IMR-90 (cell line): ENCODE measurements at regions not wholly inside any gene's neighbourhood (a gene's known extent, or its start where the extent isn't known, plus 50 kb on each side); places are given as distances from the start of the nearest gene placed in this dataset.

Experiments used
- ATAC-seq: fragments of 200-7000 bp; cut with Tn5 transposase; 2 replicates; pipeline ENCODE4 v1.9.1; 2020; ENCODE audit warnings: low read depth, mild to moderate bottlenecking, moderate library complexity
- BruUV-seq: library from RNA; stranded (reverse); fragments of 400-500 nt; replicated peaks from 2 replicates; lab custom pipeline; 2021; lab: Mats Ljungman, UMichigan
- CTCF ChIA-PET: fragments of 300-600 bp; formaldehyde crosslinking; extraction: SDS; loops from one replicate; lab custom pipeline; 2021; ENCODE audit warnings: antibody characterized with exemption; lab: Yijun Ruan, JAX
- POLR2A ChIA-PET: fragments of 300-600 bp; sonication (Branson Sonifier 250); formaldehyde crosslinking; loops from one replicate; lab custom pipeline; 2022; ENCODE audit warnings: antibody characterized with exemption; ENCODE audit not compliant: unreplicated experiment; lab: Charles Lee
- DNase-seq: peaks from one replicate; pipeline ENCODE4 v3.0.0; 2013
- H2AFZ ChIP-seq: replicated peaks from 2 replicates; pipeline ENCODE3; 2013; ENCODE audit warnings: low read length, mild to moderate bottlenecking; ENCODE audit not compliant: poor library complexity
- H2AK5ac ChIP-seq: 2 replicates; pipeline ENCODE4 v1.6.1; 2013; ENCODE audit warnings: low read depth, low read length, inconsistent platforms
- H2AK9ac ChIP-seq: replicated peaks from 2 replicates; pipeline ENCODE3; 2013; ENCODE audit warnings: mild to moderate bottlenecking, low read depth, low read length, moderate library complexity; ENCODE audit not compliant: poor library complexity
- H2BK120ac ChIP-seq: 2 replicates; pipeline ENCODE4 v1.6.1; 2013; ENCODE audit warnings: low read depth, low read length, inconsistent platforms
- H2BK15ac ChIP-seq: 3 replicates; pipeline ENCODE4 v1.6.1; 2013; ENCODE audit warnings: low read depth, low read length, inconsistent platforms
- H2BK20ac ChIP-seq: 2 replicates; pipeline ENCODE4 v1.6.1; 2013; ENCODE audit warnings: low read depth, mild to moderate bottlenecking, inconsistent platforms, low read length, moderate library complexity
- H2BK5ac ChIP-seq: 2 replicates; pipeline ENCODE4 v1.6.1; 2013; ENCODE audit warnings: mild to moderate bottlenecking, low read depth, low read length, inconsistent platforms; ENCODE audit not compliant: poor library complexity, severe bottlenecking
- H3K14ac ChIP-seq: replicated peaks from 2 replicates; pipeline ENCODE4 v1.6.1; 2013; ENCODE audit warnings: low read depth, low read length, inconsistent platforms
- H3K18ac ChIP-seq: 2 replicates; pipeline ENCODE4 v1.6.1; 2013; ENCODE audit warnings: low read depth, low read length, control low read depth
- H3K23ac ChIP-seq: 2 replicates; pipeline ENCODE4 v1.6.1; 2013; ENCODE audit warnings: low read depth, low read length, inconsistent platforms
- H3K27ac ChIP-seq: 2 replicates; pipeline ENCODE4 v1.5.1; 2013; ENCODE audit warnings: mild to moderate bottlenecking, control low read depth, low read length; ENCODE audit not compliant: insufficient read depth
- H3K27me3 ChIP-seq: 2 replicates; pipeline ENCODE4 v1.6.1; 2013; ENCODE audit warnings: low read length; ENCODE audit not compliant: control insufficient read depth, insufficient read depth
- H3K36me3 ChIP-seq: 2 replicates; pipeline ENCODE4 v1.6.1; 2013; ENCODE audit warnings: low read length, mixed read lengths; ENCODE audit not compliant: control insufficient read depth, insufficient read depth
- H3K4ac ChIP-seq: 2 replicates; pipeline ENCODE4 v1.6.1; 2013; ENCODE audit warnings: low read depth, low read length, inconsistent platforms
- H3K4me1 ChIP-seq: 2 replicates; pipeline ENCODE4 v1.6.1; 2013; ENCODE audit warnings: low read length, mixed read lengths; ENCODE audit not compliant: control insufficient read depth, insufficient read depth
- H3K4me2 ChIP-seq: 2 replicates; pipeline ENCODE4 v1.6.1; 2013; ENCODE audit warnings: low read depth, mild to moderate bottlenecking, control low read depth, low read length, moderate library complexity
- H3K4me3 ChIP-seq: 2 replicates; pipeline ENCODE4 v1.5.1; 2013; ENCODE audit warnings: low read depth, mild to moderate bottlenecking, control low read depth, low read length, moderate library complexity; ENCODE audit not compliant: insufficient read depth
- H3K56ac ChIP-seq: 2 replicates; pipeline ENCODE4 v1.6.1; 2013; ENCODE audit warnings: low read length, inconsistent platforms; ENCODE audit not compliant: insufficient read depth; ENCODE audit errors: extremely low read depth
- H3K79me1 ChIP-seq, 2 experiments: 2 replicates each; pipeline ENCODE4 v1.6.1; 2013; ENCODE audit warnings: low read length in 2 of 2, inconsistent platforms in 1 of 2, low read depth in 1 of 2
- H3K9ac ChIP-seq: 2 replicates; pipeline ENCODE4 v1.6.1; 2013; ENCODE audit warnings: low read depth, low read length, control low read depth
- H3K9me1 ChIP-seq: 2 replicates; pipeline ENCODE4 v1.6.1; 2013; ENCODE audit warnings: low read length, inconsistent platforms; ENCODE audit not compliant: insufficient read depth
- H3K9me3 ChIP-seq: 2 replicates; pipeline ENCODE4 v1.6.1; 2013; ENCODE audit warnings: low read length; ENCODE audit not compliant: control insufficient read depth, insufficient read depth
- H4K20me1 ChIP-seq: 2 replicates; pipeline ENCODE4 v1.6.1; 2013; ENCODE audit warnings: low read length, inconsistent platforms; ENCODE audit not compliant: insufficient read depth
- H4K5ac ChIP-seq: 2 replicates; pipeline ENCODE4 v1.6.1; 2013; ENCODE audit warnings: mild to moderate bottlenecking, low read depth, low read length, control low read depth
- H4K8ac ChIP-seq, 2 experiments: 2 replicates each; pipeline ENCODE4 v1.6.1; 2013; ENCODE audit warnings: low read depth in 2 of 2, low read length in 2 of 2, control low read depth in 1 of 2, inconsistent platforms in 1 of 2
- H4K91ac ChIP-seq: 2 replicates; pipeline ENCODE4 v1.6.1; 2013; ENCODE audit warnings: low read depth, low read length, inconsistent platforms; ENCODE audit not compliant: insufficient read depth
- BHLHE40 ChIP-seq: fragments of 150-350 bp; IDR thresholded peaks from 2 replicates; pipeline ENCODE4 v1.6.1; 2016; ENCODE audit warnings: mild to moderate bottlenecking, low read depth, low read length
- CEBPB ChIP-seq: IDR thresholded peaks from 2 replicates; pipeline ENCODE4 v1.6.1; 2012; ENCODE audit warnings: low read depth, low read length, improper control_type of control experiment
- CHD1 ChIP-seq: IDR thresholded peaks from 2 replicates; pipeline ENCODE4 v1.6.1; 2012; ENCODE audit warnings: low read depth, low read length, improper control_type of control experiment
- FOS ChIP-seq: fragments of 150-350 bp; IDR thresholded peaks from 2 replicates; pipeline ENCODE4 v1.6.1; 2016; ENCODE audit warnings: low read depth, low read length
- MAZ ChIP-seq: IDR thresholded peaks from 2 replicates; pipeline ENCODE4 v1.6.1; 2012; ENCODE audit warnings: low read depth, mild to moderate bottlenecking, low read length, improper control_type of control experiment, moderate library complexity, borderline replicate concordance
- MXI1 ChIP-seq: IDR thresholded peaks from 2 replicates; pipeline ENCODE4 v1.6.1; 2012; ENCODE audit warnings: low read depth, mild to moderate bottlenecking, low read length, moderate library complexity, borderline replicate concordance
- NFE2L2 ChIP-seq: fragments of 150-350 bp; IDR thresholded peaks from 2 replicates; pipeline ENCODE4 v1.6.1; 2016; ENCODE audit warnings: low read depth, mild to moderate bottlenecking, low read length
- POLR2A ChIP-seq: IDR thresholded peaks from 2 replicates; pipeline ENCODE4 v1.6.1; 2012; ENCODE audit warnings: mild to moderate bottlenecking, low read depth, low read length
- RAD21 ChIP-seq: IDR thresholded peaks from 2 replicates; pipeline ENCODE4 v1.6.1; 2012; ENCODE audit warnings: low read length, improper control_type of control experiment
- RFX5 ChIP-seq: IDR thresholded peaks from 2 replicates; pipeline ENCODE4 v1.8.0; 2012; ENCODE audit warnings: low read depth, mild to moderate bottlenecking, low read length, moderate library complexity
- SMC3 ChIP-seq: fragments of 150-350 bp; IDR thresholded peaks from 2 replicates; pipeline ENCODE4 v1.6.1; 2016; ENCODE audit warnings: low read depth, mild to moderate bottlenecking, antibody characterized with exemption, low read length, moderate library complexity
- WGBS, 2 experiments: methylation state at CpG; one replicate each; pipeline versions ENCODE4 v1.1.5 to v1.1.7; 2013; ENCODE audit warnings: missing lambda C conversion rate in 2 of 2; ENCODE audit not compliant: insufficient read length in 1 of 2; ENCODE audit errors: extremely low coverage in 2 of 2; 5-methylcytosine and 5-hydroxymethylcytosine counted together
- dilution Hi-C: fragments of 300-500 bp; cut with HindIII; formaldehyde crosslinking; loops from one replicate; pipeline ENCODE4 v1.14.3; 2018; ENCODE audit warnings: low sequenced_read_pairs; ENCODE audit not compliant: unreplicated experiment
- in situ Hi-C: fragments of 300-500 bp; cut with MboI; formaldehyde crosslinking; loops from 3 replicates; pipeline ENCODE4 v1.14.3; 2019; ENCODE audit warnings: low sequenced_read_pairs, inconsistent platforms, mixed read lengths
- intact Hi-C: fragments of 100-400 bp; cut with micrococcal nuclease; formaldehyde crosslinking; loops from 2 replicates; pipeline ENCODE4 v1.10.0; 2022
- TF ChIP-seq, protein P1 (sequence below): conservative IDR thresholded peaks from 2 replicates; pipeline ENCODE4 v1.5.1; 2012; ENCODE audit warnings: mild to moderate bottlenecking, low read depth, low read length, improper control_type of control experiment
- TF ChIP-seq, protein P2 (sequence below): fragments of 150-350 bp; IDR thresholded peaks from 2 replicates; pipeline ENCODE4 v1.6.1; 2016; ENCODE audit warnings: low read depth, mild to moderate bottlenecking, low read length, moderate library complexity, borderline replicate concordance

DNA sequence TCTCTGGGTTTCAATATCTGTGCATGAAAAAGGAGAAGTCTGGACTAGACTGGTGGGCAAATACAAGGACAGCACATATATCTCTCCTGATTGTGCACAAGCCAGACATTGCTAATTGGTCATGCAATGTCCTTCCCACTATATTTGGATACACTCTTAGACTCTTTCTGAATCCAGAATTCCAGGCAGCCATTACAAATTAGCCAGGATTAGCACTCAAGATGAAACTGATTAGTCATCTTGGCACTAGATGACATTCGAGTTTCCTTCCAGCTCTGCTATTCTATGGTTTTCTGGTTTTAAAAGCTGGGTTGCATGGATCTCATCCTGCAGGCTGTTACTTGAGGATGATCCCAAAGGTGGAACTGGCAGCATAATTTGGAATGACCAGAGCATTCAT, 73.2 kb downstream of the SCP2D1 start:
- no peak overlapping the region for H3K4me2 ChIP-seq
- no peak overlapping the region for H2BK20ac ChIP-seq
- no peak overlapping the region for H4K91ac ChIP-seq
- no peak overlapping the region for H2BK15ac ChIP-seq
- no peak for ATAC-seq
- TF ChIP-seq MAZ (no peak), MXI1 (no peak), CHD1 (no peak), FOS (no peak), RFX5 (no peak), POLR2A (no peak), NFE2L2 (no peak), BHLHE40 (no peak), RAD21 (no peak), CEBPB (no peak), SMC3 (no peak)
- TF ChIP-seq, protein P1, sequence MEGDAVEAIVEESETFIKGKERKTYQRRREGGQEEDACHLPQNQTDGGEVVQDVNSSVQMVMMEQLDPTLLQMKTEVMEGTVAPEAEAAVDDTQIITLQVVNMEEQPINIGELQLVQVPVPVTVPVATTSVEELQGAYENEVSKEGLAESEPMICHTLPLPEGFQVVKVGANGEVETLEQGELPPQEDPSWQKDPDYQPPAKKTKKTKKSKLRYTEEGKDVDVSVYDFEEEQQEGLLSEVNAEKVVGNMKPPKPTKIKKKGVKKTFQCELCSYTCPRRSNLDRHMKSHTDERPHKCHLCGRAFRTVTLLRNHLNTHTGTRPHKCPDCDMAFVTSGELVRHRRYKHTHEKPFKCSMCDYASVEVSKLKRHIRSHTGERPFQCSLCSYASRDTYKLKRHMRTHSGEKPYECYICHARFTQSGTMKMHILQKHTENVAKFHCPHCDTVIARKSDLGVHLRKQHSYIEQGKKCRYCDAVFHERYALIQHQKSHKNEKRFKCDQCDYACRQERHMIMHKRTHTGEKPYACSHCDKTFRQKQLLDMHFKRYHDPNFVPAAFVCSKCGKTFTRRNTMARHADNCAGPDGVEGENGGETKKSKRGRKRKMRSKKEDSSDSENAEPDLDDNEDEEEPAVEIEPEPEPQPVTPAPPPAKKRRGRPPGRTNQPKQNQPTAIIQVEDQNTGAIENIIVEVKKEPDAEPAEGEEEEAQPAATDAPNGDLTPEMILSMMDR: no peak
- TF ChIP-seq, protein P2, sequence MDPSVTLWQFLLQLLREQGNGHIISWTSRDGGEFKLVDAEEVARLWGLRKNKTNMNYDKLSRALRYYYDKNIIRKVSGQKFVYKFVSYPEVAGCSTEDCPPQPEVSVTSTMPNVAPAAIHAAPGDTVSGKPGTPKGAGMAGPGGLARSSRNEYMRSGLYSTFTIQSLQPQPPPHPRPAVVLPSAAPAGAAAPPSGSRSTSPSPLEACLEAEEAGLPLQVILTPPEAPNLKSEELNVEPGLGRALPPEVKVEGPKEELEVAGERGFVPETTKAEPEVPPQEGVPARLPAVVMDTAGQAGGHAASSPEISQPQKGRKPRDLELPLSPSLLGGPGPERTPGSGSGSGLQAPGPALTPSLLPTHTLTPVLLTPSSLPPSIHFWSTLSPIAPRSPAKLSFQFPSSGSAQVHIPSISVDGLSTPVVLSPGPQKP: no peak
- H3K79me1 ChIP-seq: no peaks in the 10 kb centered on the region
- H2AK5ac ChIP-seq: no peak overlapping the region
- H3K27me3 ChIP-seq: no peaks in the 10 kb centered on the region
- H4K5ac ChIP-seq: no peak overlapping the region
- no peak overlapping the region for H3K23ac ChIP-seq
- no peaks in the 10 kb centered on the region for H3K9me1 ChIP-seq
- ChIA-PET CTCF (no interaction called here), POLR2A (no interaction called here)
- no peak overlapping the region for H2BK5ac ChIP-seq
- no peak overlapping the region for H3K9ac ChIP-seq
- no CpG with 5 or more reads among the region's 1 CpG for WGBS, 2 experiments
- H3K4me1 ChIP-seq: no peaks in the 10 kb centered on the region
- no peaks in the 10 kb centered on the region for H3K9me3 ChIP-seq
- no peak overlapping the region for H3K18ac ChIP-seq
- no peak overlapping the region for H3K4me3 ChIP-seq
- no peak overlapping the region for H3K27ac ChIP-seq
- in situ Hi-C loops: no loop called here
- H3K14ac ChIP-seq: no peak overlapping the region
- H2AK9ac ChIP-seq: no peak overlapping the region
- H4K8ac ChIP-seq: no peak overlapping the region
- no peaks in the 10 kb centered on the region for H3K36me3 ChIP-seq
- dilution Hi-C loops: no loop called here
- no peak overlapping the region for H2BK120ac ChIP-seq
- intact Hi-C loops: no loop called here
- BruUV-seq: no TSS peak
- H2AFZ ChIP-seq: no peak overlapping the region
- no peak overlapping the region for H3K56ac ChIP-seq
- H4K20me1 ChIP-seq: no peaks in the 10 kb centered on the region
- DNase-seq: no peak
- no peak overlapping the region for H3K4ac ChIP-seq
